Breast epithelium (tissue), 3 donors: ENCODE measurements at regions not wholly inside any gene's neighbourhood (a gene's known extent, or its start where the extent isn't known, plus 50 kb on each side); places are given as distances from the start of the nearest gene placed in this dataset.

Experiments used
- POLR2A ChIP-seq: fragments of 450-650 bp; IDR thresholded peaks from one replicate; pipeline ENCODE4 v1.6.1; 2016; ENCODE audit warnings: antibody characterized with exemption, mild to moderate bottlenecking, moderate library complexity
- POLR2AphosphoS5 ChIP-seq, 3 donors: sonication (generic); formaldehyde crosslinking; IDR thresholded peaks; one replicate each; pipeline ENCODE4 v1.6.1; 2017; ENCODE audit warnings: antibody characterized with exemption in 3 of 3
- TF ChIP-seq, protein P1 (sequence below), 3 donors: fragments of 450-650 bp; IDR thresholded peaks; one replicate each; pipeline ENCODE4 v1.5.1; 2016 to 2017; ENCODE audit warnings: antibody characterized with exemption in 3 of 3, mild to moderate bottlenecking in 3 of 3, moderate library complexity in 3 of 3

DNA sequence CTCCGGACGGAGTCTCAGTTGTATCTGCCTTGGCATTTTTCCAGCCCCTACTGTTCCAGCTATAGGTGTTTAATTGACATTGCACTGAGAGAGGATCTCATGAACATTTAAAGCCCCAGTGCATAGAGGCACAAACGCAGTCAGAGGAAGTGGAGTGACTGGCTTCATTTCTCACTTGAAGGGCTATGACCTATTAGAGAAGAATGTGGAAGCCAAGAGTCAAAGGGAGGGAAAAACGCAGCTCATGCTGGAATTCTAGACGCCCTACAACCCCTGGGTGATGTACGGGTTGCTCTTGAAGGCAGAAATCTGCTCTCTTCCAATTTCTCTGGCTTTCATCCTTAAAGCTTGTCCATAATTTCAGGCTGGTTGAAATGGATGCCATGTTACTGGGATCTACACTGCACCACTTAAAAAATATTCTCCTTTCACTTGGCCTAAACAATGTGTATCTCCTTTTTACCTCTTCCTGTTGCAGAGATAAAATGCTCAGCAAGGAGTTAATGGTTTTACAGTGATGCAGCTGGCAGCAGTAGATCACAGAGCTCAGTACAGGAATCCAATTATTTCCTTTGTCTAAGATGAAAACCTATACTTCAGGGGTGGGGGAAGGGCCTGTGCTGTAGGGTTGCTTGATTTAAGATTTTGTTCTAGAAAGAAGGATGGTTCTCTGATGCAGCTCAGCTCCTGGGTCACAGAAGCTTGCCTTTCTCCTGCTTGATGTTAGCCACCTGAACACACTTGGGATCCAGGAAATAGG lies 61.8 kb upstream of the MAMDC2 start:
- no peak for TF ChIP-seq POLR2AphosphoS5 (IDR thresholded peaks at IDR 0.05)
- TF ChIP-seq, protein P1, sequence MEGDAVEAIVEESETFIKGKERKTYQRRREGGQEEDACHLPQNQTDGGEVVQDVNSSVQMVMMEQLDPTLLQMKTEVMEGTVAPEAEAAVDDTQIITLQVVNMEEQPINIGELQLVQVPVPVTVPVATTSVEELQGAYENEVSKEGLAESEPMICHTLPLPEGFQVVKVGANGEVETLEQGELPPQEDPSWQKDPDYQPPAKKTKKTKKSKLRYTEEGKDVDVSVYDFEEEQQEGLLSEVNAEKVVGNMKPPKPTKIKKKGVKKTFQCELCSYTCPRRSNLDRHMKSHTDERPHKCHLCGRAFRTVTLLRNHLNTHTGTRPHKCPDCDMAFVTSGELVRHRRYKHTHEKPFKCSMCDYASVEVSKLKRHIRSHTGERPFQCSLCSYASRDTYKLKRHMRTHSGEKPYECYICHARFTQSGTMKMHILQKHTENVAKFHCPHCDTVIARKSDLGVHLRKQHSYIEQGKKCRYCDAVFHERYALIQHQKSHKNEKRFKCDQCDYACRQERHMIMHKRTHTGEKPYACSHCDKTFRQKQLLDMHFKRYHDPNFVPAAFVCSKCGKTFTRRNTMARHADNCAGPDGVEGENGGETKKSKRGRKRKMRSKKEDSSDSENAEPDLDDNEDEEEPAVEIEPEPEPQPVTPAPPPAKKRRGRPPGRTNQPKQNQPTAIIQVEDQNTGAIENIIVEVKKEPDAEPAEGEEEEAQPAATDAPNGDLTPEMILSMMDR (IDR thresholded peaks at IDR 0.05): no peak
- no peak for TF ChIP-seq POLR2A
